ENCODE measurements at regions not wholly inside any gene's neighbourhood (a gene's known extent, or its start where the extent isn't known, plus 50 kb on each side); places are given as distances from the start of the nearest gene placed in this dataset.

DNA sequence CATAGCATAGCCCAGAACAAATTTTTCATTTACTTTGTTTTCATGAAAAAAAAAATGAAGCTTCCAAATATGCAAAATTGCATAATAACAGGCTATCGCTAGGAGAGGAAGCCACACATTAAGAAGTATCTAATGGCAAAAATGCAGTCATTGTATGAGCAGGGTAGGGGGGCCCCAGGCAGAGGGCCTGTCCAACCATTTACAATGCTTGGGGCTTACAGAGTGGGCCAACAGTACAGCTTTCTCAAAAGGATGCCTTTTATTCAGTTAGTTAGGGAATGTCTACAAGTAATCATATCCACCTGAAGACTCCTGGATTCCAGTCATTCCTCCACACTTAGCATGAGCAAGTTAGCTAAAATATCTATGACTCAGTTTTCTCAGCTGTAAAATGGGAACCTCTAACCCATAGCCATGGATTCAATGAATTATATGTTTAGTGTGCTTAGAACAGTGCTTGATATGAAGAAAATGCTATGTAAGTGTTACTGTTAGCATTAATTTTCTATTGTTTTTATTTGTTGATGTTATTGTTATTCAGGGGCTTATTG, 117.7 kb downstream of the GAS1 start:
- TF ChIP-seq POLR2AphosphoS5 (IDR thresholded peaks at IDR 0.05; ENCODE audit: low read depth, low read length) (no peak), GABPA (IDR thresholded peaks at IDR 0.05; ENCODE audit: low read depth) (no peak), YY1 (IDR thresholded peaks at IDR 0.05; ENCODE audit: low read depth) (no peak), SMC3 (IDR thresholded peaks at IDR 0.05; ENCODE audit: low read depth, low read length) (no peak), TEAD4 (IDR thresholded peaks at IDR 0.05; ENCODE audit: borderline replicate concordance, insufficient read depth) (no peak), ELF1 (IDR thresholded peaks at IDR 0.05) (no peak)
- TF ChIP-seq, protein P1, sequence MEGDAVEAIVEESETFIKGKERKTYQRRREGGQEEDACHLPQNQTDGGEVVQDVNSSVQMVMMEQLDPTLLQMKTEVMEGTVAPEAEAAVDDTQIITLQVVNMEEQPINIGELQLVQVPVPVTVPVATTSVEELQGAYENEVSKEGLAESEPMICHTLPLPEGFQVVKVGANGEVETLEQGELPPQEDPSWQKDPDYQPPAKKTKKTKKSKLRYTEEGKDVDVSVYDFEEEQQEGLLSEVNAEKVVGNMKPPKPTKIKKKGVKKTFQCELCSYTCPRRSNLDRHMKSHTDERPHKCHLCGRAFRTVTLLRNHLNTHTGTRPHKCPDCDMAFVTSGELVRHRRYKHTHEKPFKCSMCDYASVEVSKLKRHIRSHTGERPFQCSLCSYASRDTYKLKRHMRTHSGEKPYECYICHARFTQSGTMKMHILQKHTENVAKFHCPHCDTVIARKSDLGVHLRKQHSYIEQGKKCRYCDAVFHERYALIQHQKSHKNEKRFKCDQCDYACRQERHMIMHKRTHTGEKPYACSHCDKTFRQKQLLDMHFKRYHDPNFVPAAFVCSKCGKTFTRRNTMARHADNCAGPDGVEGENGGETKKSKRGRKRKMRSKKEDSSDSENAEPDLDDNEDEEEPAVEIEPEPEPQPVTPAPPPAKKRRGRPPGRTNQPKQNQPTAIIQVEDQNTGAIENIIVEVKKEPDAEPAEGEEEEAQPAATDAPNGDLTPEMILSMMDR (IDR thresholded peaks at IDR 0.05): no peak
- TF ChIP-seq, protein P2, sequence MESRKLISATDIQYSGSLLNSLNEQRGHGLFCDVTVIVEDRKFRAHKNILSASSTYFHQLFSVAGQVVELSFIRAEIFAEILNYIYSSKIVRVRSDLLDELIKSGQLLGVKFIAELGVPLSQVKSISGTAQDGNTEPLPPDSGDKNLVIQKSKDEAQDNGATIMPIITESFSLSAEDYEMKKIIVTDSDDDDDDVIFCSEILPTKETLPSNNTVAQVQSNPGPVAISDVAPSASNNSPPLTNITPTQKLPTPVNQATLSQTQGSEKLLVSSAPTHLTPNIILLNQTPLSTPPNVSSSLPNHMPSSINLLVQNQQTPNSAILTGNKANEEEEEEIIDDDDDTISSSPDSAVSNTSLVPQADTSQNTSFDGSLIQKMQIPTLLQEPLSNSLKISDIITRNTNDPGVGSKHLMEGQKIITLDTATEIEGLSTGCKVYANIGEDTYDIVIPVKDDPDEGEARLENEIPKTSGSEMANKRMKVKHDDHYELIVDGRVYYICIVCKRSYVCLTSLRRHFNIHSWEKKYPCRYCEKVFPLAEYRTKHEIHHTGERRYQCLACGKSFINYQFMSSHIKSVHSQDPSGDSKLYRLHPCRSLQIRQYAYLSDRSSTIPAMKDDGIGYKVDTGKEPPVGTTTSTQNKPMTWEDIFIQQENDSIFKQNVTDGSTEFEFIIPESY (IDR thresholded peaks at IDR 0.05; ENCODE audit: borderline replicate concordance, low read depth): no peak
- TF ChIP-seq, protein P3, sequence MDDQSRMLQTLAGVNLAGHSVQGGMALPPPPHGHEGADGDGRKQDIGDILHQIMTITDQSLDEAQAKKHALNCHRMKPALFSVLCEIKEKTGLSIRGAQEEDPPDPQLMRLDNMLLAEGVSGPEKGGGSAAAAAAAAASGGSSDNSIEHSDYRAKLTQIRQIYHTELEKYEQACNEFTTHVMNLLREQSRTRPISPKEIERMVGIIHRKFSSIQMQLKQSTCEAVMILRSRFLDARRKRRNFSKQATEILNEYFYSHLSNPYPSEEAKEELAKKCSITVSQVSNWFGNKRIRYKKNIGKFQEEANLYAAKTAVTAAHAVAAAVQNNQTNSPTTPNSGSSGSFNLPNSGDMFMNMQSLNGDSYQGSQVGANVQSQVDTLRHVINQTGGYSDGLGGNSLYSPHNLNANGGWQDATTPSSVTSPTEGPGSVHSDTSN (IDR thresholded peaks at IDR 0.05): no peak
- TF ChIP-seq, protein P4, sequence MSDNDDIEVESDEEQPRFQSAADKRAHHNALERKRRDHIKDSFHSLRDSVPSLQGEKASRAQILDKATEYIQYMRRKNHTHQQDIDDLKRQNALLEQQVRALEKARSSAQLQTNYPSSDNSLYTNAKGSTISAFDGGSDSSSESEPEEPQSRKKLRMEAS (IDR thresholded peaks at IDR 0.05; ENCODE audit: low read depth): no peak

Data from SK-N-SH (cell line).